ENCODE measurements at regions not wholly inside any gene's neighbourhood (a gene's known extent, or its start where the extent isn't known, plus 50 kb on each side); places are given as distances from the start of the nearest gene placed in this dataset.

DNA sequence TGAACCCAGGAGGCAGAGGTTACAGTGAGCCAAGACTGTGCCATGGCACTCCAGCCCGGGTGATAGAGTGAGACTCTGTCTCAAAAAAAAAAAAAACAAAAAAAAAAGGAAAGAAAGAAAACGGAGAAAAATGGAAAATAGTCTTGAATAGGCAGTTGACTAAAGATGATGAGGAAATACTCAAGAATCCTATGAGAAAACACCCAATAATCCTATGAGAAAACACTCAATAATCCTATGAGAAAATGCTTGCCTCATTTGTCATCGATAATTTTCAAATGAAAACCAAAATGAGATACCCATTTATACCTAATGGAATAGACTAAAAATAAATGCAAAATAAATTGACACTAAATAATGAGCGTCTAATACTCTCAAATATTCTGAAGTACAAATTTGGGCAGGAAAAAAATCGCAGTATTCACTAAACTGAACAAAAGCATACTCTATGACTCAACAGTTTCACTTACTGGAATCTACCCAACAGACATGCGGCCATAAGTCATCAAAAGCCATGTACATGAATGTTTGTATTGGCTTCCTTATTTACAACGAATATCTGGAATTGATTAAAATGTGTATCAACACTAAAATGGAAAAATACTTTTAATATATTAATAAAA lies 733.9 kb upstream of the CHRM3 start:
- TF ChIP-seq TAF1 (CRISPR knock-in tag; IDR thresholded peaks at IDR 0.05) (no peak), YY1 (IDR thresholded peaks at IDR 0.05; ENCODE audit: insufficient read depth, insufficient replicate concordance, low read depth, low read length) (no peak), HNRNPLL (IDR thresholded peaks at IDR 0.05; ENCODE audit: low read depth, low read length, poor library complexity, severe bottlenecking) (no peak), FOXP1 (IDR thresholded peaks at IDR 0.05) (no peak), FOXP1 (CRISPR knock-in tag; IDR thresholded peaks at IDR 0.05) (no peak), ZNF670 (CRISPR knock-in tag; IDR thresholded peaks at IDR 0.05; ENCODE audit: borderline replicate concordance) (no peak), POLR2G (IDR thresholded peaks at IDR 0.05; ENCODE audit: low read depth, low read length) (no peak), NFIC (IDR thresholded peaks at IDR 0.05; ENCODE audit: low read length) (no peak), ZNF776 (CRISPR knock-in tag; IDR thresholded peaks at IDR 0.05) (no peak)
- TF ChIP-seq, protein P1, sequence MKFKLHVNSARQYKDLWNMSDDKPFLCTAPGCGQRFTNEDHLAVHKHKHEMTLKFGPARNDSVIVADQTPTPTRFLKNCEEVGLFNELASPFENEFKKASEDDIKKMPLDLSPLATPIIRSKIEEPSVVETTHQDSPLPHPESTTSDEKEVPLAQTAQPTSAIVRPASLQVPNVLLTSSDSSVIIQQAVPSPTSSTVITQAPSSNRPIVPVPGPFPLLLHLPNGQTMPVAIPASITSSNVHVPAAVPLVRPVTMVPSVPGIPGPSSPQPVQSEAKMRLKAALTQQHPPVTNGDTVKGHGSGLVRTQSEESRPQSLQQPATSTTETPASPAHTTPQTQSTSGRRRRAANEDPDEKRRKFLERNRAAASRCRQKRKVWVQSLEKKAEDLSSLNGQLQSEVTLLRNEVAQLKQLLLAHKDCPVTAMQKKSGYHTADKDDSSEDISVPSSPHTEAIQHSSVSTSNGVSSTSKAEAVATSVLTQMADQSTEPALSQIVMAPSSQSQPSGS (CRISPR knock-in tag; IDR thresholded peaks at IDR 0.05) = no peak
- TF ChIP-seq, protein P2, sequence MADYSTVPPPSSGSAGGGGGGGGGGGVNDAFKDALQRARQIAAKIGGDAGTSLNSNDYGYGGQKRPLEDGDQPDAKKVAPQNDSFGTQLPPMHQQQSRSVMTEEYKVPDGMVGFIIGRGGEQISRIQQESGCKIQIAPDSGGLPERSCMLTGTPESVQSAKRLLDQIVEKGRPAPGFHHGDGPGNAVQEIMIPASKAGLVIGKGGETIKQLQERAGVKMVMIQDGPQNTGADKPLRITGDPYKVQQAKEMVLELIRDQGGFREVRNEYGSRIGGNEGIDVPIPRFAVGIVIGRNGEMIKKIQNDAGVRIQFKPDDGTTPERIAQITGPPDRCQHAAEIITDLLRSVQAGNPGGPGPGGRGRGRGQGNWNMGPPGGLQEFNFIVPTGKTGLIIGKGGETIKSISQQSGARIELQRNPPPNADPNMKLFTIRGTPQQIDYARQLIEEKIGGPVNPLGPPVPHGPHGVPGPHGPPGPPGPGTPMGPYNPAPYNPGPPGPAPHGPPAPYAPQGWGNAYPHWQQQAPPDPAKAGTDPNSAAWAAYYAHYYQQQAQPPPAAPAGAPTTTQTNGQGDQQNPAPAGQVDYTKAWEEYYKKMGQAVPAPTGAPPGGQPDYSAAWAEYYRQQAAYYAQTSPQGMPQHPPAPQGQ (CRISPR knock-in tag; IDR thresholded peaks at IDR 0.05; ENCODE audit: borderline replicate concordance) = no peak
- TF ChIP-seq, protein P3, sequence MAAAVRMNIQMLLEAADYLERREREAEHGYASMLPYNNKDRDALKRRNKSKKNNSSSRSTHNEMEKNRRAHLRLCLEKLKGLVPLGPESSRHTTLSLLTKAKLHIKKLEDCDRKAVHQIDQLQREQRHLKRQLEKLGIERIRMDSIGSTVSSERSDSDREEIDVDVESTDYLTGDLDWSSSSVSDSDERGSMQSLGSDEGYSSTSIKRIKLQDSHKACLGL (CRISPR knock-in tag; IDR thresholded peaks at IDR 0.05) = no peak
- TF ChIP-seq, protein P4, sequence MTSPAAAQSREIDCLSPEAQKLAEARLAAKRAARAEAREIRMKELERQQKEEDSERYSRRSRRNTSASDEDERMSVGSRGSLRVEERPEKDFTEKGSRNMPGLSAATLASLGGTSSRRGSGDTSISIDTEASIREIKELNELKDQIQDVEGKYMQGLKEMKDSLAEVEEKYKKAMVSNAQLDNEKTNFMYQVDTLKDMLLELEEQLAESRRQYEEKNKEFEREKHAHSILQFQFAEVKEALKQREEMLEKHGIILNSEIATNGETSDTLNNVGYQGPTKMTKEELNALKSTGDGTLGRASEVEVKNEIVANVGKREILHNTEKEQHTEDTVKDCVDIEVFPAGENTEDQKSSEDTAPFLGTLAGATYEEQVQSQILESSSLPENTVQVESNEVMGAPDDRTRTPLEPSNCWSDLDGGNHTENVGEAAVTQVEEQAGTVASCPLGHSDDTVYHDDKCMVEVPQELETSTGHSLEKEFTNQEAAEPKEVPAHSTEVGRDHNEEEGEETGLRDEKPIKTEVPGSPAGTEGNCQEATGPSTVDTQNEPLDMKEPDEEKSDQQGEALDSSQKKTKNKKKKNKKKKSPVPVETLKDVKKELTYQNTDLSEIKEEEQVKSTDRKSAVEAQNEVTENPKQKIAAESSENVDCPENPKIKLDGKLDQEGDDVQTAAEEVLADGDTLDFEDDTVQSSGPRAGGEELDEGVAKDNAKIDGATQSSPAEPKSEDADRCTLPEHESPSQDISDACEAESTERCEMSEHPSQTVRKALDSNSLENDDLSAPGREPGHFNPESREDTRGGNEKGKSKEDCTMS (CRISPR knock-in tag; conservative IDR thresholded peaks at IDR 0.05) = no peak
